IMR-90 (cell line): ENCODE measurements at regions not wholly inside any gene's neighbourhood (a gene's known extent, or its start where the extent isn't known, plus 50 kb on each side); places are given as distances from the start of the nearest gene placed in this dataset.

Experiments
- ATAC-seq: fragments of 200-7000 bp; cut with Tn5 transposase; 2 replicates; pipeline ENCODE4 v1.9.1; 2020; ENCODE audit warnings: low read depth, mild to moderate bottlenecking, moderate library complexity
- BruUV-seq: library from RNA; stranded (reverse); fragments of 400-500 nt; replicated peaks from 2 replicates; lab custom pipeline; 2021; lab: Mats Ljungman, UMichigan
- CTCF ChIA-PET: fragments of 300-600 bp; formaldehyde crosslinking; extraction: SDS; loops from one replicate; lab custom pipeline; 2021; ENCODE audit warnings: antibody characterized with exemption; lab: Yijun Ruan, JAX
- POLR2A ChIA-PET: fragments of 300-600 bp; sonication (Branson Sonifier 250); formaldehyde crosslinking; loops from one replicate; lab custom pipeline; 2022; ENCODE audit warnings: antibody characterized with exemption; ENCODE audit not compliant: unreplicated experiment; lab: Charles Lee
- DNase-seq: peaks from one replicate; pipeline ENCODE4 v3.0.0; 2013
- H2AFZ ChIP-seq: replicated peaks from 2 replicates; pipeline ENCODE3; 2013; ENCODE audit warnings: low read length, mild to moderate bottlenecking; ENCODE audit not compliant: poor library complexity
- H2AK5ac ChIP-seq: 2 replicates; pipeline ENCODE4 v1.6.1; 2013; ENCODE audit warnings: low read depth, low read length, inconsistent platforms
- H2AK9ac ChIP-seq: replicated peaks from 2 replicates; pipeline ENCODE3; 2013; ENCODE audit warnings: mild to moderate bottlenecking, low read depth, low read length, moderate library complexity; ENCODE audit not compliant: poor library complexity
- H2BK120ac ChIP-seq: 2 replicates; pipeline ENCODE4 v1.6.1; 2013; ENCODE audit warnings: low read depth, low read length, inconsistent platforms
- H2BK15ac ChIP-seq: 3 replicates; pipeline ENCODE4 v1.6.1; 2013; ENCODE audit warnings: low read depth, low read length, inconsistent platforms
- H2BK20ac ChIP-seq: 2 replicates; pipeline ENCODE4 v1.6.1; 2013; ENCODE audit warnings: low read depth, mild to moderate bottlenecking, inconsistent platforms, low read length, moderate library complexity
- H2BK5ac ChIP-seq: 2 replicates; pipeline ENCODE4 v1.6.1; 2013; ENCODE audit warnings: mild to moderate bottlenecking, low read depth, low read length, inconsistent platforms; ENCODE audit not compliant: poor library complexity, severe bottlenecking
- H3K14ac ChIP-seq: replicated peaks from 2 replicates; pipeline ENCODE4 v1.6.1; 2013; ENCODE audit warnings: low read depth, low read length, inconsistent platforms
- H3K18ac ChIP-seq: 2 replicates; pipeline ENCODE4 v1.6.1; 2013; ENCODE audit warnings: low read depth, low read length, control low read depth
- H3K23ac ChIP-seq: 2 replicates; pipeline ENCODE4 v1.6.1; 2013; ENCODE audit warnings: low read depth, low read length, inconsistent platforms
- H3K27ac ChIP-seq: 2 replicates; pipeline ENCODE4 v1.5.1; 2013; ENCODE audit warnings: mild to moderate bottlenecking, control low read depth, low read length; ENCODE audit not compliant: insufficient read depth
- H3K27me3 ChIP-seq: 2 replicates; pipeline ENCODE4 v1.6.1; 2013; ENCODE audit warnings: low read length; ENCODE audit not compliant: control insufficient read depth, insufficient read depth
- H3K36me3 ChIP-seq: 2 replicates; pipeline ENCODE4 v1.6.1; 2013; ENCODE audit warnings: low read length, mixed read lengths; ENCODE audit not compliant: control insufficient read depth, insufficient read depth
- H3K4ac ChIP-seq: 2 replicates; pipeline ENCODE4 v1.6.1; 2013; ENCODE audit warnings: low read depth, low read length, inconsistent platforms
- H3K4me1 ChIP-seq: 2 replicates; pipeline ENCODE4 v1.6.1; 2013; ENCODE audit warnings: low read length, mixed read lengths; ENCODE audit not compliant: control insufficient read depth, insufficient read depth
- H3K4me2 ChIP-seq: 2 replicates; pipeline ENCODE4 v1.6.1; 2013; ENCODE audit warnings: low read depth, mild to moderate bottlenecking, control low read depth, low read length, moderate library complexity
- H3K4me3 ChIP-seq: 2 replicates; pipeline ENCODE4 v1.5.1; 2013; ENCODE audit warnings: low read depth, mild to moderate bottlenecking, control low read depth, low read length, moderate library complexity; ENCODE audit not compliant: insufficient read depth
- H3K56ac ChIP-seq: 2 replicates; pipeline ENCODE4 v1.6.1; 2013; ENCODE audit warnings: low read length, inconsistent platforms; ENCODE audit not compliant: insufficient read depth; ENCODE audit errors: extremely low read depth
- H3K79me1 ChIP-seq, 2 experiments: 2 replicates each; pipeline ENCODE4 v1.6.1; 2013; ENCODE audit warnings: low read length in 2 of 2, inconsistent platforms in 1 of 2, low read depth in 1 of 2
- H3K9ac ChIP-seq: 2 replicates; pipeline ENCODE4 v1.6.1; 2013; ENCODE audit warnings: low read depth, low read length, control low read depth
- H3K9me1 ChIP-seq: 2 replicates; pipeline ENCODE4 v1.6.1; 2013; ENCODE audit warnings: low read length, inconsistent platforms; ENCODE audit not compliant: insufficient read depth
- H3K9me3 ChIP-seq: 2 replicates; pipeline ENCODE4 v1.6.1; 2013; ENCODE audit warnings: low read length; ENCODE audit not compliant: control insufficient read depth, insufficient read depth
- H4K20me1 ChIP-seq: 2 replicates; pipeline ENCODE4 v1.6.1; 2013; ENCODE audit warnings: low read length, inconsistent platforms; ENCODE audit not compliant: insufficient read depth
- H4K5ac ChIP-seq: 2 replicates; pipeline ENCODE4 v1.6.1; 2013; ENCODE audit warnings: mild to moderate bottlenecking, low read depth, low read length, control low read depth
- H4K8ac ChIP-seq, 2 experiments: 2 replicates each; pipeline ENCODE4 v1.6.1; 2013; ENCODE audit warnings: low read depth in 2 of 2, low read length in 2 of 2, control low read depth in 1 of 2, inconsistent platforms in 1 of 2
- H4K91ac ChIP-seq: 2 replicates; pipeline ENCODE4 v1.6.1; 2013; ENCODE audit warnings: low read depth, low read length, inconsistent platforms; ENCODE audit not compliant: insufficient read depth
- BHLHE40 ChIP-seq: fragments of 150-350 bp; IDR thresholded peaks from 2 replicates; pipeline ENCODE4 v1.6.1; 2016; ENCODE audit warnings: mild to moderate bottlenecking, low read depth, low read length
- CEBPB ChIP-seq: IDR thresholded peaks from 2 replicates; pipeline ENCODE4 v1.6.1; 2012; ENCODE audit warnings: low read depth, low read length, improper control_type of control experiment
- CHD1 ChIP-seq: IDR thresholded peaks from 2 replicates; pipeline ENCODE4 v1.6.1; 2012; ENCODE audit warnings: low read depth, low read length, improper control_type of control experiment
- CTCF ChIP-seq: conservative IDR thresholded peaks from 2 replicates; pipeline ENCODE4 v1.5.1; 2012; ENCODE audit warnings: mild to moderate bottlenecking, low read depth, low read length, improper control_type of control experiment
- ELK1 ChIP-seq: fragments of 150-350 bp; IDR thresholded peaks from 2 replicates; pipeline ENCODE4 v1.6.1; 2016; ENCODE audit warnings: low read depth, mild to moderate bottlenecking, low read length, moderate library complexity, borderline replicate concordance
- MAFK ChIP-seq: IDR thresholded peaks from 2 replicates; pipeline ENCODE4 v1.6.1; 2012; ENCODE audit warnings: low read depth, low read length, improper control_type of control experiment
- MXI1 ChIP-seq: IDR thresholded peaks from 2 replicates; pipeline ENCODE4 v1.6.1; 2012; ENCODE audit warnings: low read depth, mild to moderate bottlenecking, low read length, moderate library complexity, borderline replicate concordance
- POLR2A ChIP-seq: IDR thresholded peaks from 2 replicates; pipeline ENCODE4 v1.6.1; 2012; ENCODE audit warnings: mild to moderate bottlenecking, low read depth, low read length
- RCOR1 ChIP-seq: IDR thresholded peaks from 2 replicates; pipeline ENCODE4 v1.6.1; 2012; ENCODE audit warnings: mild to moderate bottlenecking, low read length, improper control_type of control experiment; ENCODE audit not compliant: insufficient replicate concordance
- RFX5 ChIP-seq: IDR thresholded peaks from 2 replicates; pipeline ENCODE4 v1.8.0; 2012; ENCODE audit warnings: low read depth, mild to moderate bottlenecking, low read length, moderate library complexity
- SMC3 ChIP-seq: fragments of 150-350 bp; IDR thresholded peaks from 2 replicates; pipeline ENCODE4 v1.6.1; 2016; ENCODE audit warnings: low read depth, mild to moderate bottlenecking, antibody characterized with exemption, low read length, moderate library complexity
- WGBS, 2 experiments: methylation state at CpG; one replicate each; pipeline versions ENCODE4 v1.1.5 to v1.1.7; 2013; ENCODE audit warnings: missing lambda C conversion rate in 2 of 2; ENCODE audit not compliant: insufficient read length in 1 of 2; ENCODE audit errors: extremely low coverage in 2 of 2; 5-methylcytosine and 5-hydroxymethylcytosine counted together
- dilution Hi-C: fragments of 300-500 bp; cut with HindIII; formaldehyde crosslinking; loops from one replicate; pipeline ENCODE4 v1.14.3; 2018; ENCODE audit warnings: low sequenced_read_pairs; ENCODE audit not compliant: unreplicated experiment
- in situ Hi-C: fragments of 300-500 bp; cut with MboI; formaldehyde crosslinking; loops from 3 replicates; pipeline ENCODE4 v1.14.3; 2019; ENCODE audit warnings: low sequenced_read_pairs, inconsistent platforms, mixed read lengths
- intact Hi-C: fragments of 100-400 bp; cut with micrococcal nuclease; formaldehyde crosslinking; loops from 2 replicates; pipeline ENCODE4 v1.10.0; 2022

GRCh38 chr5:30693326-30693725, 500.2 kb upstream of the CDH6 start:
- no peak overlapping the region for H2BK5ac ChIP-seq
- ATAC-seq (no peak), DNase-seq (no peak)
- CTCF ChIA-PET: no interaction called here
- POLR2A ChIA-PET: no interaction called here
- TF ChIP-seq BHLHE40 (no peak), ELK1 (no peak), RFX5 (no peak), RCOR1 (no peak), CEBPB (no peak), POLR2A (no peak), CTCF (no peak), CHD1 (no peak), SMC3 (no peak), MAFK (no peak), MXI1 (no peak)
- H2AFZ ChIP-seq: no peak overlapping the region
- H3K4me2 ChIP-seq: no peak overlapping the region
- H2BK120ac ChIP-seq: no peak overlapping the region
- H2AK5ac ChIP-seq: no peak overlapping the region
- H2AK9ac ChIP-seq: no peak overlapping the region
- H2BK15ac ChIP-seq: no peak overlapping the region
- no peaks in the 10 kb centered on the region for H3K79me1 ChIP-seq
- no TSS peak for BruUV-seq
- H3K4ac ChIP-seq: no peak overlapping the region
- dilution Hi-C loops (no loop called here), intact Hi-C loops (no loop called here), in situ Hi-C loops (no loop called here)
- no peak overlapping the region for H3K27ac ChIP-seq
- H3K18ac ChIP-seq: no peak overlapping the region
- no peak overlapping the region for H4K8ac ChIP-seq
- H2BK20ac ChIP-seq: no peak overlapping the region
- no CpG with 5 or more reads among the region's 2 CpGs for WGBS, 2 experiments
- H4K5ac ChIP-seq: no peak overlapping the region
- no peak overlapping the region for H3K4me3 ChIP-seq
- H3K56ac ChIP-seq: no peak overlapping the region
- H3K23ac ChIP-seq: no peak overlapping the region
- H3K9me3 ChIP-seq: no peaks in the 10 kb centered on the region
- no peaks in the 10 kb centered on the region for H3K9me1 ChIP-seq
- no peaks in the 10 kb centered on the region for H3K4me1 ChIP-seq
- H3K36me3 ChIP-seq: no peaks in the 10 kb centered on the region
- no peak overlapping the region for H3K14ac ChIP-seq
- no peaks in the 10 kb centered on the region for H3K27me3 ChIP-seq
- no peaks in the 10 kb centered on the region for H4K20me1 ChIP-seq
- H3K9ac ChIP-seq: no peak overlapping the region
- no peak overlapping the region for H4K91ac ChIP-seq
